ENCODE measurements at regions not wholly inside any gene's neighbourhood (a gene's known extent, or its start where the extent isn't known, plus 50 kb on each side); places are given as distances from the start of the nearest gene placed in this dataset.

DNA sequence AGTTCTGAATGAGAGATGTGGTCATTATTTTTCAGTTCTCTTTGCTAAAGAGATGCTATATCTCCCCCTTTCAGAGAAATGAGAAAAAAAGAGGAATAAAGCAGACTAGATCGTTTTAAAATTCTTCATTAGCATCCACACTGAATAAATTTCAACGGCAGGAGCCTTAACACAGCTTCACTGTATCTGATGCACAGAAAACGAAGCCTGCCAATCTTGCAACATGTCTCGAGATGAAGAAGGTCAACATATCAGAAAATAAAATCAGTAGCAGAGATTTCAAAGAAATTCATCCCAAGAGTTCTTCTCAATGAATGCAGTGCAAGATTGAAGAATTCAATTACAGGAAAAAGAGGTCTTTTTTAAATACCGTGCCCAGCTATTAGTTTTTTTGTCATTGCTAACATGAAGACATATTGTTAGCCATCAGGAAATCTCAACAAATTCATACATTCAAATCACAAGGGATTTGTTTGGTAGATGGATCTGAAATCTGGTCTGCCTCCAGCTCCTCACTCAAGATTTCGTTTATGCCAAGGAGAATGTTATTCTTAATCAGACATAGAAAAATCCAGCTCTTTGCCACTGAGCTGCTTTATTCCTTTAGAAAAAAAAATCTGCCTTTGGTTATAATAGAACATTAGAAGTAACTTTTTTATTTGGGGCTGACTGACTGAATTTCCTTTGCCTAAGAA lies 76.4 kb upstream of the DAB1 start:
- Histone ChIP-seq H3K27ac (ENCODE audit: low read depth, low read length) (no peak overlapping the region), H3K9ac (ENCODE audit: low read length) (no peak overlapping the region), H3K27me3 (ENCODE audit: control insufficient read depth, insufficient read depth, low read length) (no peaks in the 10 kb centered on the region), H3K4me3 (ENCODE audit: low read length) (no peak overlapping the region), H3K36me3 (ENCODE audit: control insufficient read depth, insufficient read depth, low read length) (no peaks in the 10 kb centered on the region), H3K4me1 (ENCODE audit: control insufficient read depth, insufficient read depth, low read length) (no peaks in the 10 kb centered on the region)

DNA sequence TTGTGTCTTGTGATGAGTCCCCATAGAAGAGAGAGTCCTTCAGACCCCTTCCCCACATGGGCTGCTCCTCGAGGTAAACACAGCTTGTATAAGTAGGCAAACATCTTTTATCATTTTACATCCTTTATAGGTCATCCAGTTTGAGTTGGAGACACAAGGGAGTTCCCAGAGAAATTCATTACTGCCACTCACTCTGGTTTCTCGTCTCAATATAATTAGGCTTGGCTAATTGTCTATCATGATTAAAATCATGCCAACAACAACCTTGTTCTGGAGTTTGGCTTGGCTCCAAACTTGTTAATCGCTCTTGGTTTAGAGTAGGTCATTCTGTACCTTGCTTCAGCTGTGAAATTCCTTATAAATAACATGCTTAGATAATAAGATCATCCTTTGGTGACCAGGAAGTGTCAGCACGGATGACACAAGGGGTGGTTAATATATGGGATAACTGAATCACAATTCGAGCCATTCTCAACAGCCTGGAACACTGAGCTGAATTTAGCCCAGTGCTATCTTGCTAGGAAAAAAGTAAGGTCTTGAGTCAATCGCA lies 70.7 kb upstream of the DAB1 start:
- H3K27ac ChIP-seq (ENCODE audit: low read depth, low read length): no peak overlapping the region
- H3K27me3 ChIP-seq (ENCODE audit: control insufficient read depth, insufficient read depth, low read length): no peaks in the 10 kb centered on the region
- no peak overlapping the region for H3K4me3 ChIP-seq (ENCODE audit: low read length)
- no peaks in the 10 kb centered on the region for H3K36me3 ChIP-seq (ENCODE audit: control insufficient read depth, insufficient read depth, low read length)
- no peaks in the 10 kb centered on the region for H3K4me1 ChIP-seq (ENCODE audit: control insufficient read depth, insufficient read depth, low read length)
- H3K9ac ChIP-seq (ENCODE audit: low read length): no peak overlapping the region

DNA sequence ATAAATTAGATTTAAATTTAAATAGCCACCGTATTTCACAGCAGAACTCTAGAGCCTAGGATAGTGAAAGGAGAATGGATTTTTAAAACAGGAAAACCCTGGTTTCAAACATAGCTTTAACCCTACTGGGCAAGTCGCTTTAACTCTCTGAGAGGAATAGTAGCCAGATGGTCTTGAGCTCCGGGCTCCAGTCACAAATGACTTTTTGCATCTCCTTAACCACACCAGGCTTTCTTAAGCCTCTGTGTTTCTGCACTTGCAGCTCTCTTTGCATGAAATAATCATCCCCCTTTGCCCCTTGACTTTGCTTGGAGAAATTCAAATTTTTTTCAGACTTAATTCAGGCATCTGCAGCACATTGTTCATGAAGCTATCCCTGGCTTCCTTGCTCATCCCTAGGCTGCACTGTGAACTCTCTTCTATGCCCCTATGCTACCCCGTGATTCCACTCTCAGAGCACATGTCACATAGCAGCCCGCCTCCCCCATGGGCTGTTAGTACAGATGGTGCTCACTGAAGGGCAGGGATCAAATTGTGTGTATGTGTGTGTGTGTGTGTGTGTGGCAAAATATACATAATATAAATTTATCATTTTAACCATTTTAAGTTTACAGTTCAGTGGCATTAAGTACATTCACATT lies 68.8 kb upstream of the DAB1 start:
- Histone ChIP-seq H3K4me3 (ENCODE audit: low read length) (no peak overlapping the region), H3K27ac (ENCODE audit: low read depth, low read length) (no peak overlapping the region), H3K4me1 (ENCODE audit: control insufficient read depth, insufficient read depth, low read length) (no peaks in the 10 kb centered on the region), H3K27me3 (ENCODE audit: control insufficient read depth, insufficient read depth, low read length) (no peaks in the 10 kb centered on the region), H3K36me3 (ENCODE audit: control insufficient read depth, insufficient read depth, low read length) (no peaks in the 10 kb centered on the region), H3K9ac (ENCODE audit: low read length) (no peak overlapping the region)

DNA sequence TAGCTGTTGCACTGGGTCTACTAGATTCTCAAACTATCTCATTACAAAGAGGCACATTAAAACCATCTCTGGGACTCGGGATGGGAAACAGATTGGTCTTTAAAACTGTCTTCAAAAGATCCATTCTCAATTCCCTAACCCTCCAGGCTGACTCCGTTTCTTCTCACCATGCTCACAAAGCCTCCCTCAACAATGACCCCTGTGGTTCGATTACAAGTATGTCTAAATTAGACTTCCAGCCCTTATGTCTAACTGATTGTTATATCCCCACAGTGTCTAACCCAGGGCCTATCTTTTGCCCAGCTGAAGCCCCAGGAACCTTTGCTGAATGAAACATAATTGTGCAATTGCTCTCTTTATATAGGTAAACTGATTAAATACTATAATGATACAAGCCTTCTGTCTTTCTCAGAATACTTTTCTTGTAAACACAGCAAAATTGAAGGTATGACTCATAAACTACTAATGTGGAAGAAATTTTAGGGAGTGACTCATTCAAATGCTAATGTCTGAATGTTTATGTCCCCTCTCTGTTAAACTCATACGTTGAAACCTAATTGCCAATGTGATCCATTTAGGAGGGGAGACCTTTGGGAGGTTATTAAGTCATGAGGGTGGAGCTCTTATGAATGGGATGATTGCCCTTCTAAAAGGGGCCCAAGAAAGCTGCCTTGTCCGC lies 65.6 kb upstream of the DAB1 start:
- Histone ChIP-seq H3K36me3 (ENCODE audit: control insufficient read depth, insufficient read depth, low read length) (no peaks in the 10 kb centered on the region), H3K4me3 (ENCODE audit: low read length) (no peak overlapping the region), H3K9ac (ENCODE audit: low read length) (no peak overlapping the region), H3K4me1 (ENCODE audit: control insufficient read depth, insufficient read depth, low read length) (no peaks in the 10 kb centered on the region), H3K27ac (ENCODE audit: low read depth, low read length) (no peak overlapping the region), H3K27me3 (ENCODE audit: control insufficient read depth, insufficient read depth, low read length) (no peaks in the 10 kb centered on the region)

DNA sequence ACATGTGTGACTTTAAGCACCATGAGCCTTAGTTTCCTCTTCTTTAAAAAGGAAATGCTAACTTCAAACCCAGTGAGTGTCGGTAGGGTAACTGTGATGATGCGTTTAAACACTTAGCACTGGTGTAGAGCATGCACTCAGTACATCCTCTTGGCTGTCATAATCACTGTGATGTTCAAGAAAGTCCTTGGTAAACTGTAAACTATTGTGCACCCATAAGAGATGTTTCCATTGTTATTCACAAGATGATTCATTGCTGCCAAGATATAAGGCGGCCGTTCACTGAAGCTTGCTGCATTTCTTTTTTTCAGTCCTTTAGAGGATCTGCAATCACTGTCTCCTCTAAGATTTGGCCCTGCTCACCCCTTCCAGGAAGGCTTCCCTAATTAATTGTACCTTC lies 61.8 kb upstream of the DAB1 start:
- no peak overlapping the region for H3K4me3 ChIP-seq (ENCODE audit: low read length)
- H3K27me3 ChIP-seq (ENCODE audit: control insufficient read depth, insufficient read depth, low read length): no peaks in the 10 kb centered on the region
- no peak overlapping the region for H3K9ac ChIP-seq (ENCODE audit: low read length)
- H3K36me3 ChIP-seq (ENCODE audit: control insufficient read depth, insufficient read depth, low read length): no peaks in the 10 kb centered on the region
- H3K27ac ChIP-seq (ENCODE audit: low read depth, low read length): no peak overlapping the region
- H3K4me1 ChIP-seq (ENCODE audit: control insufficient read depth, insufficient read depth, low read length): no peaks in the 10 kb centered on the region

DNA sequence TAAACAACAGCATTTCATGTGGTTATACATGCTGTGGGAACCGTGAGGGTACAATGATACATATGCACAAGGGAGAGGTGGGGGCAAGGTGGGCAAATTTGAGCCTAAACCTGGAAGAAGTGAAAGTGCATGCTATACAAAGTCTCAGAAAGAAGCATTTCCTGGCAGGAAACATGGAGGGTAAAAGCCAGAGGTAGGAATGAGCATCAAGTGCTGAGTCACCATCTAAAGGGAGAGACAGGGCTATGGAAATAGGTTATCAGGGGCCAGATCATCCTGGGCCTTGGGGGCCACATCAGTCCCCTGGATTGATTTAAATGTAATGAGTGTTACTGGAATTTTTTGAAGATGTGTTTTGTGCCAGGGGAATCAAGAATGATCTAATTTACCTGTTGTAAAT lies 60.1 kb upstream of the DAB1 start:
- no peak overlapping the region for H3K27ac ChIP-seq (ENCODE audit: low read depth, low read length)
- H3K4me3 ChIP-seq (ENCODE audit: low read length): no peak overlapping the region
- no peak overlapping the region for H3K9ac ChIP-seq (ENCODE audit: low read length)
- H3K27me3 ChIP-seq (ENCODE audit: control insufficient read depth, insufficient read depth, low read length): no peaks in the 10 kb centered on the region
- no peaks in the 10 kb centered on the region for H3K4me1 ChIP-seq (ENCODE audit: control insufficient read depth, insufficient read depth, low read length)
- no peaks in the 10 kb centered on the region for H3K36me3 ChIP-seq (ENCODE audit: control insufficient read depth, insufficient read depth, low read length)

DNA sequence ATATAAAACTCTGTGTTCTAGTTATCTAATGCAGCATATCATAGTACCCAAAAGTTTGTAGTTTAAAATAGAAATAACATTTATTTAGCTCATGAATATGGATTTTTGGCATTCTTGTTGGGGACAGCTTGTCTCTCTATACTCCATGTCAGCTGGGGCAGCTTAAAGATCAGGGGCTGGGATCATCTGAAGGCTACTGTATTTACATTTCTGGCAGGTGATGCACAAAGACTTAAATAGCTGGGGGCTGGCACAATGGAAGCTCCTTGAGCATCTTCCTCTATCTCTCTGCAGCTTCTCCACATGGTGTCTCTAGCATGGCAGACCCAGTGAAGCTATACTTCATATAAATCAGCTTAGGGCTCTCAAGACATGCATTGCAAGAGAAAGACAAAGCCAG lies 55.6 kb upstream of the DAB1 start:
- no peaks in the 10 kb centered on the region for H3K36me3 ChIP-seq (ENCODE audit: control insufficient read depth, insufficient read depth, low read length)
- no peak overlapping the region for H3K27ac ChIP-seq (ENCODE audit: low read depth, low read length)
- no peaks in the 10 kb centered on the region for H3K4me1 ChIP-seq (ENCODE audit: control insufficient read depth, insufficient read depth, low read length)
- H3K9ac ChIP-seq (ENCODE audit: low read length): no peak overlapping the region
- H3K4me3 ChIP-seq (ENCODE audit: low read length): no peak overlapping the region
- H3K27me3 ChIP-seq (ENCODE audit: control insufficient read depth, insufficient read depth, low read length): no peaks in the 10 kb centered on the region

DNA sequence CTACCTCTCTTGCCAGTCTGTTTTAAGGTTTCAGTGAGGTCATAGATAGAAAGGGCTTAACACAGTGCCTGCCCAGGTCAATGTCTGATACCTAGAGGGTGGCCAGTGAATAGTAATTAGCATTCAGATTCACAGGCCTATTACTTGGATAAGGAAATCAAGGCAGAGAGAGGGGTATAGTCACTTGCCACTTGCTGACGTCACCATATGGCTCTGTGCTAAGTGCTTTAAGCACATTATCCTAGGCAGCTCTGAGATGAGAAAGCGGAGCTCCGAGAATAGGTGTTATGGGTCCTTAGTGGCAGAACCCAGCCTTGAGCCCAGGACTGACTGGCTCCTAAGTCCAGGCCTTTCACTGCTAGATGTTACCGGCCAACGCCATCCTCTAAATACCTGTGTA lies 51.5 kb upstream of the DAB1 start:
- Histone ChIP-seq H3K4me3 (ENCODE audit: low read length) (no peak overlapping the region), H3K36me3 (ENCODE audit: control insufficient read depth, insufficient read depth, low read length) (no peaks in the 10 kb centered on the region), H3K27me3 (ENCODE audit: control insufficient read depth, insufficient read depth, low read length) (no peaks in the 10 kb centered on the region), H3K9ac (ENCODE audit: low read length) (no peak overlapping the region), H3K4me1 (ENCODE audit: control insufficient read depth, insufficient read depth, low read length) (no peaks in the 10 kb centered on the region), H3K27ac (ENCODE audit: low read depth, low read length) (no peak overlapping the region)

DNA sequence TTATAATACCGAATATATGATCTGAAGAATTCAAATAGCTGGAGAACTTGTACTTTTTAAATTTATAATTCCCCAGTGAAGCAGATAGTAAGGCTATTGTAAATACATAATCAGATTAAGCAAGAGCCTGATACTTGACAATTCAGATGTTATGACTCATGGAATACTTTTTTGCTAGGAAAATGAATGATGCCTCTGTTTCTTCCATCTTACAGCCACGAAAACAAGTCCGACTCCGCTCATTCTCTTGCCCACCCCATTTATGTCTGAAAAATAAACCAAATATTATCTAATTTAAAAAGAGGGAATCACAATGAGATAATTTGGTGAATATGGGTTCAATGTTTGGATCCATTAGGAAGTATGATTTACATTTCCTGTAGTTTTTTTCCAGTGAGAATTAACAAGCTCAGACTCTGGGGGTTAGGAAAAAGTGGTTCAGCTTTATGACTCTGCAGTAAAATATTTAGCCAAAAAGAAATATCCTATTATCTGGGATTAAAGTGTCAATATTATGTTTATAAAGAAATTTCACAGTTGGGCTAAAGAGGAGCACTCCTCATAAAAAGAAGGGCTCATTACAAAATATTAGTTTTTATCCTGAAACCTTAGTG lies 50.4 kb upstream of the DAB1 start:
- Histone ChIP-seq H3K9ac (ENCODE audit: low read length) (no peak overlapping the region), H3K27ac (ENCODE audit: low read depth, low read length) (no peak overlapping the region), H3K27me3 (ENCODE audit: control insufficient read depth, insufficient read depth, low read length) (no peaks in the 10 kb centered on the region), H3K4me1 (ENCODE audit: control insufficient read depth, insufficient read depth, low read length) (no peaks in the 10 kb centered on the region), H3K36me3 (ENCODE audit: control insufficient read depth, insufficient read depth, low read length) (no peaks in the 10 kb centered on the region), H3K4me3 (ENCODE audit: low read length) (no peak overlapping the region)

Measured in rectal smooth muscle tissue (tissue), 1 donor.